PFSK-1 (cell line): ENCODE measurements at regions not wholly inside any gene's neighbourhood (a gene's known extent, or its start where the extent isn't known, plus 50 kb on each side); places are given as distances from the start of the nearest gene placed in this dataset.

Experiments used
- FOXP2 ChIP-seq: optimal IDR thresholded peaks from 2 replicates; pipeline ENCODE3; 2011; ENCODE audit warnings: borderline replicate concordance, control low read depth, inconsistent platforms; ENCODE audit not compliant: insufficient read depth; ENCODE audit errors: extremely low read length, extremely low read depth
- POLR2AphosphoS5 ChIP-seq: IDR thresholded peaks from 2 replicates; pipeline ENCODE4 v1.6.1; 2012; ENCODE audit warnings: low read depth, mild to moderate bottlenecking, control low read depth, low read length, moderate library complexity
- REST ChIP-seq, 2 experiments: IDR thresholded peaks; 2 replicates each; pipeline versions ENCODE4 v1.6.1 to v1.8.0; 2011 to 2012; ENCODE audit warnings: low read depth in 2 of 2, low read length in 2 of 2, control low read depth in 1 of 2, inconsistent platforms in 1 of 2, mild to moderate bottlenecking in 1 of 2, moderate library complexity in 1 of 2; ENCODE audit not compliant: insufficient read depth in 1 of 2
- SIN3A ChIP-seq: IDR thresholded peaks from 2 replicates; pipeline ENCODE4 v1.6.1; 2012; ENCODE audit warnings: mild to moderate bottlenecking, low read length, moderate library complexity, borderline replicate concordance; ENCODE audit not compliant: insufficient read depth
- TAF1 ChIP-seq: IDR thresholded peaks from 2 replicates; pipeline ENCODE4 v1.6.1; 2012; ENCODE audit warnings: low read length, control low read depth, borderline replicate concordance; ENCODE audit not compliant: insufficient read depth

- TF ChIP-seq REST (IDR thresholded peaks at IDR 0.05; ENCODE audit: insufficient read depth in 1 of 2, low read depth in 2 of 2, low read length in 2 of 2) = no peak
- TF ChIP-seq FOXP2 = no peak
- TF ChIP-seq TAF1 = no peak
- no peak for TF ChIP-seq POLR2AphosphoS5
- TF ChIP-seq SIN3A = no peak
Measured at GRCh38 chr5:15222156-15222555, 277.8 kb upstream of the FBXL7 start.
